Calu3 (cell line): ENCODE measurements at regions not wholly inside any gene's neighbourhood (a gene's known extent, or its start where the extent isn't known, plus 50 kb on each side); places are given as distances from the start of the nearest gene placed in this dataset.

Experiments used
- BruUV-seq: library from RNA; stranded (reverse); fragments of 400-500 nt; replicated peaks from 2 replicates; lab custom pipeline; 2021; lab: Mats Ljungman, UMichigan
- CTCF ChIA-PET: fragments of 300-600 bp; sonication (Branson Sonifier 250); formaldehyde crosslinking; loops from one replicate; lab custom pipeline; 2022; ENCODE audit warnings: antibody characterized with exemption; lab: Charles Lee
- DNase-seq: peaks from one replicate; pipeline ENCODE4 v3.0.0; 2022
- H3K27ac Mint-ChIP-seq: one replicate; pipeline ENCODE4 v1.8.0; 2022; ENCODE audit warnings: mixed read lengths; ENCODE audit not compliant: unreplicated experiment
- H3K27me3 Mint-ChIP-seq: one replicate; pipeline ENCODE4 v1.8.0; 2022; ENCODE audit warnings: mixed read lengths; ENCODE audit not compliant: unreplicated experiment
- H3K36me3 Mint-ChIP-seq: one replicate; pipeline ENCODE4 v1.8.0; 2022; ENCODE audit warnings: mild to moderate bottlenecking, moderate library complexity, mixed read lengths; ENCODE audit not compliant: insufficient read depth, unreplicated experiment
- H3K4me1 Mint-ChIP-seq: one replicate; pipeline ENCODE4 v1.8.0; 2022; ENCODE audit warnings: mild to moderate bottlenecking, low read depth, mixed read lengths; ENCODE audit not compliant: unreplicated experiment
- H3K4me3 Mint-ChIP-seq: one replicate; pipeline ENCODE4 v1.8.0; 2022; ENCODE audit warnings: mild to moderate bottlenecking, low read depth, moderate library complexity, mixed read lengths; ENCODE audit not compliant: unreplicated experiment
- H3K9me3 Mint-ChIP-seq: one replicate; pipeline ENCODE4 v1.8.0; 2022; ENCODE audit warnings: low read depth, mixed read lengths; ENCODE audit not compliant: unreplicated experiment
- CTCF ChIP-seq: fragments of 200-600 bp; IDR thresholded peaks from one replicate; pipeline ENCODE4 v1.8.0; 2022; ENCODE audit warnings: antibody characterized with exemption; ENCODE audit not compliant: unreplicated experiment
- intact Hi-C: fragments of 100-400 bp; cut with micrococcal nuclease; formaldehyde crosslinking; loops from one replicate; pipeline ENCODE4 v1.10.0; 2022; ENCODE audit not compliant: unreplicated experiment

DNA sequence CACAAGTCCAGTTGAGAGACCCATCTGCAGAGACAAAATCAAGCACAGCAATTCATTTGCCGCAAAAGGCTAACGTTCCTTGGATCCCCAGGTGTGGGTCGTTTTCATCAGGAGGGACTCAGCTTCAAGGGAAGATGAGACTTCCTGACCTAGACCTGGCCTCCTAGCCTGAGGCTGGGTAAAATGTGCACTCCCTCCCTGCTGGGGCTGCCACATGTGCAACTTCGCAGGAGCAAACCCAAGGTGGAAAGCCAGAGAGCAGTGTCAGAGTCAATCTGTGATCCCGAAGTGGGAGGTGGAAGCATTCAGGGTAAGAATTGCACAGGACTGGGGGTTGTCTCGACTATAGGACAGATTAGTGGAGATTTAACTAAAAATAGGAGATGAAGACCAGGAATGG, 164.7 kb upstream of the UMPS start:
- H3K27ac Mint-ChIP-seq, result no peak overlapping the region
- peaks cover 46% of the 10 kb centered on the region for H3K27me3 Mint-ChIP-seq
- no peaks in the 10 kb centered on the region for H3K9me3 Mint-ChIP-seq
- no TSS peak for BruUV-seq
- H3K4me1 Mint-ChIP-seq, result peaks cover 8% of the 10 kb centered on the region
- peaks cover 4% of the 10 kb centered on the region for H3K36me3 Mint-ChIP-seq
- TF ChIP-seq CTCF, result no peak
- intact Hi-C loops, result loop anchor here (1.0 kb wide), 1 partner anchor 124 kb away; no protein-coding TSS in a partner anchor
- no peak overlapping the region for H3K4me3 Mint-ChIP-seq
- CTCF ChIA-PET, result interaction anchor here (1.7 to 6.1 kb wide), 2 partner anchors 120 to 123 kb away, joined by 5 to 44 read pairs; no protein-coding TSS in a partner anchor
- DNase-seq, result no peak

- no TSS peak for BruUV-seq
- CTCF ChIA-PET, result interaction anchor here (6.1 kb wide), 1 partner anchor 122 kb away, joined by 44 read pairs; no protein-coding TSS in a partner anchor
- Mint-ChIP-seq H3K9me3 (no peaks in the 10 kb centered on the region), H3K4me1 (peaks cover 8% of the 10 kb centered on the region), H3K4me3 (no peak overlapping the region), H3K27me3 (peaks cover 35% of the 10 kb centered on the region), H3K27ac (no peak overlapping the region), H3K36me3 (no peaks in the 10 kb centered on the region)
- TF ChIP-seq CTCF, result no peak
- DNase-seq, result no peak
- intact Hi-C loops, result no loop called here
These were observed 163.6 kb upstream of the UMPS start for GRCh38 chr3:124566701-124567100.

DNA sequence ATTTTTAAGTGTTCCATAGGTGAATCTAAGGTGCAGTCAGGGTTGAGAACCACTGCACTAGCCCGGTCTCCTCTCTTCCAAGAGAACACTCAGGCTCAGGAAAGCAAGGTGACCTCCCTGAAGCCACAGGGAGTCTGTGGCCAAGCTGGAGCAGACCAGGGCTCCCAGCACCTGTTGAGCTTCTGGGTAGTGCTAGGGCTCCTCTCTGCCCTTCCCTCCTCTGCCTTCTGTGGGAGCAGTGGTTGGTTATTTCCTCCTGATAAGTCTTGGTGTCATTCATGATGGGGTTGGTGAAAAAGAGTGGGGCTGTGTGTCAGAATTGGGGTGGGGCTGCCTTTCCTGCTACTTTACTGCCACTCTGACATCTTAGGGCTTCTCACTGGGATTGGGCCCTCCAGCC, 163.1 kb upstream of the UMPS start:
- CTCF ChIA-PET, result interaction anchor here (6.1 kb wide), 1 partner anchor 122 kb away, joined by 44 read pairs; no protein-coding TSS in a partner anchor
- Mint-ChIP-seq H3K9me3 (no peaks in the 10 kb centered on the region), H3K27ac (no peak overlapping the region), H3K4me1 (peaks cover 8% of the 10 kb centered on the region), H3K27me3 (peaks cover 30% of the 10 kb centered on the region), H3K36me3 (no peaks in the 10 kb centered on the region), H3K4me3 (no peak overlapping the region)
- intact Hi-C loops, result no loop called here
- BruUV-seq, result no TSS peak
- no peak for TF ChIP-seq CTCF
- DNase-seq, result no peak

DNA sequence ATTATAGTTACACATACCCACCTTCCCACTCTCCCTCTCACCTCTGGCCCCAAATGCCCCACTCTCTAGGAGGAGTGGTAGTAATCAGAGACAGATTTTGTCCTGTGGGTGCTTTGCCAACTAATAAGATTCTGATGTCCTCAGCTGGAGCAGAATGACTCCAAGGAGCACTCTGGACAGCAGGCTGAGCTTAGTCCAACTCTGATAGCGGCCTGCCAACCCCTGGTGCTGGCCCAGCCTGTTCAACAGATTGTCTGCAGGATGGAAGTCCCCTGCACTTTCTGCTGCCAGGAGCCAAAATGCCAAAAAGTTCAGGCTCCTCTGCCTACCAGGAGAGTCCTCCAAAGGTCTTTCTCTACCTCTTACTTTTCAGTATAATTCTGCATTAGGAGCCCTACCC, 160.5 kb upstream of the UMPS start:
- intact Hi-C loops, result no loop called here
- Mint-ChIP-seq H3K4me3 (no peak overlapping the region), H3K27me3 (peaks cover 12% of the 10 kb centered on the region), H3K4me1 (peaks cover 8% of the 10 kb centered on the region), H3K9me3 (no peaks in the 10 kb centered on the region), H3K36me3 (no peaks in the 10 kb centered on the region), H3K27ac (no peak overlapping the region)
- no TSS peak for BruUV-seq
- no peak for DNase-seq
- CTCF ChIA-PET, result interaction anchor here (0.8 kb wide), 1 partner anchor 119 kb away, joined by 4 read pairs; no protein-coding TSS in a partner anchor
- TF ChIP-seq CTCF, result no peak
